A172 (cell line): ENCODE measurements at regions not wholly inside any gene's neighbourhood (a gene's known extent, or its start where the extent isn't known, plus 50 kb on each side); places are given as distances from the start of the nearest gene placed in this dataset.
A peak's percentile ranks its signal among the peaks of the same experiment; 100 is the strongest.

Experiments used
- DNase-seq: peaks from one replicate; pipeline ENCODE4 v3.0.0-alpha.2; 2015; ENCODE audit warnings: low spot score

DNA sequence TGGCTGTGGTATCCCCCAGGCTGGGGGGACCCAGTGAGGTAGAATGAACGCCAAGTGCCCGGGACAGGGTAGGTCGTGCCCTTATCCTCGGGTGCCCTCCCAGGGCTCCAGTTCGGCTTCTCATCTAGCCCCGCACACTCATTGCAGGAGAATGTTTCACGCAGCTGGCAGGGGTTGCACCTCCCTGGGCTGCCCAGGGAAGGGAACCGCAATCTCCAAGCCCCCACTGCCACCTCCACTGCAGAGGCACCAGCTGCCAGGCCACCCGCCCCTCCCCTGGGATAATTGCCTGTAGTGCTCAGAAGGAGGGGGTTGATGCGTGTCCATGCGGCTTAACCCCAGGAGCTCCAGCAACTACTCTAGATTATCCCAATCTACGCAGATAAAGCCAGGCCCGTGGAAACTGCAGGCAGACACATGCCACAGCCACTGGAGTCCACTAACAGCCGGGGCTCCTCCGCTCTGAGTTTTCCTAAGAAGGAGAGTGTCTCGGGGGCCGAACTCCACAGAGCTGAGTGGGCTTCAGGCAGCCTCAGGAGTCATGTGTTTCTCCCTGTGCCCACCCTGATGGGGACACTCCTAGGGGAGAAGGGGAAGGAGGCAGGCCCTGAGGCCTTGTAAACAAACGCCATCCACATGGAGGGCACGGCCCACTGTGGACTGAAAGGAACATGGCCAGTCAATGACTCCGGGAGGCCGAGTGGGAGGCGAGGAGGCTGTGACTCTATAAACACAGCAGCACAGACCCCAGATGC, 137.2 kb upstream of the IQSEC1 start:
- DNase-seq: peak; percentile 68

DNA sequence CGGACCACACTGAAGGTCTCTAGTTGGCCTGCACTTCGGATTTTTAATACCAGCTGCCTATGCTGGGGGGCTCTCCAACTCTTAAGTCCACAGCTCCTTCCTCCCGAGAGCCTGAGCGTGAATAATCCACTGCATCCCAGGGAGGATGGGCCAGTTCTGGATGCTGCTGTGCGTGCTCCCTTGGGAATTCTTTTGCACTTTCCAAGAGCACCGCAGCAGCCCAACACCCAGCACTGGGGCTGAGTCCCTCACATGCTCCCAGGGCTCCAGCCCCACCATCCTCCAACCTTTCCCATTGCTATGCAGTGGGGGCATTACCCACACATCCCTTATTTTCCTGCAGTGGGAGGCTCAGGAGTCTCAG, 136.4 kb upstream of the IQSEC1 start:
- no peak for DNase-seq

DNA sequence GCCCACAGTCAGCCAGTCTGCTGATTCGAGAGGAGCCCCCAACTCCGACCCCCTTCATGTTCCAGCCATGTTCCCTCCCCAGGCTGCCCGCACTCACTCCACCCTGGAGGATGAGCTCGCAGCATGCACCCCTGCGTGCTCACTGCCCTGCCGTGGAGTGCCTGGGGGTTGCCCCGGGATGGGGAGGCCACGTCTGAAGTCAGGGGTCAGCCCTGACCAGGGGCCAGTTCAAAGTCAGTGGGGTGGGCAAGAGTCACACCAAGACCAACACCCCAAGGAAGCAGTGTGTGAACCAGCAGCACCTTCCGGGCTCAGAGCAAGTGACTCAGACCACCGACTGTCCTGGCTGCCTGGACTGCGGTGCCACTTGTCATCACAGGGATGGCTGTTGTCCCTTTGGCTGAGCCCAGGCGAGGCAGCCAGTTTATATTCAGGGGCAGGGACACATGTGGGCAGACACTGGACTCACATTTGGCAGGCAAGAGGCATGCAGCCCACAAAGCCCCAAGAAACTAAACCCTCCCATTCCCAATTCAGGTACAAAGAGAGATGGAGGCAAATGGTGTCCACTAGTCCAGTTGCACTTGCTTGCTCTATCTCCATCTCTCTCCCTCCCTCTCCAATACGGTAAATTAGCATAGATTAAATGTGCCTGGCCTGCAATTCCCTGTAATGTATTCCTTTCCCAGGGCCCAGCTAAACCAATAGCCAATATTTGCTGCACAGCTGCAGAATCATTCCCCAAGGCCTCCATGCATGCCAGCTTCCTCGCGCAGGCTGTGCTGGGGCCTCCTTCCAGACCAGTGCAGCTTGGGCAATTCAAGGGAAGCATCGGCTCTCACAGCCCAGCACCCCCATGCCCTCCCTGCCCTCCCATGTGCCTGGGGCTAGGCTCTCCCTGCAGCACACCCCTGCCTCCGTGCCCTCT, 135.7 kb upstream of the IQSEC1 start:
- no peak for DNase-seq

DNA sequence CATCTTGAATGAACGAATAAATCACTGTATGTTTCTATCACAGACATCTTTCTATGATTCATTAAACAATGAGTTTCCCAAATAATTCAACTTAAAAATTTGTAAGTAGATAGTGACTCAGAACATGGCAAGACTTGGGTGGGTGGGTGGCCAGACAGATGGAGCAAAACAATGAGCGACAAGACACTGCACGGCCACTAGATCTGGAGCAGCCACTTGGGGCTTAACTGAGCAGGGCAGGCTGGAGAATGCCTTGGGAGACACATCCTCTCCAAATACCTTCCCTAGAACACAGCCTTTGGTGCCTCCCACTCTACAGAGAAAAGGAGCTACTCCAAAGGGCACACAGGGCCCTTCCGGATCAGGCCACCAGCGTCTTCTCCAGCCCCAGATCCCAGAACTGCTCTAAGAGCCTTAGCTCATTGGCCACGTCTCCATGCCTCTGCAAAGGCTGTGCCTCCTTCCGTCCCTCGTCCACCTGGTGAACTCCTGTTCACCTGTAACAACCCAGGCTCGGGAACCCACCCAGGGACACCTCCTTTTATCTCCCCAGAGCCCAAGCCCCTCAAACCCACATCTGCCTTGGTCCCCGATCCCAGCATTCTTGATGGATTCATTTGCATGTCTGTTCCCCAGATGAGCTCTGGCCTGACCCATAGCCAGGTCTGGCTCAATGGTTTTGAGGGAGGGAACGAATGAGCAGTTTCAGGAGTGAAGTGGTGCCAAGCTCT, 134.9 kb upstream of the IQSEC1 start:
- no peak for DNase-seq

DNA sequence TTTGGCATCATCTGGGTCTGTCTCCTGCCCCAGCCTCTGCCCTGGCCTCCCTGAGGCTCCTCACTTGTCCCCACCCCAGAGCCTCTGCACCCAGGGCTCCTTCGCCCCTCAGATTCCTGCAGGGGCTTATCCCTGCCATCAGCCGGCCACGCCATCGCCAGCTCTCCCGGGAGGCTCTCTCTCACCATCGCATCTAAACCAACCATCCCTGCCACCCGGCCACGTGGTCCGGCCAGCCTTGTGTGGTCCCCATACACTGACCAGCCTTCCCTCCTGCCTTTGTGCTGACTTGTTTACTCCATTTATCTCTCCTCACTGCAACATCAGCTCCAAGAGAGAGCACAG, 134.3 kb upstream of the IQSEC1 start:
- DNase-seq: no peak

DNA sequence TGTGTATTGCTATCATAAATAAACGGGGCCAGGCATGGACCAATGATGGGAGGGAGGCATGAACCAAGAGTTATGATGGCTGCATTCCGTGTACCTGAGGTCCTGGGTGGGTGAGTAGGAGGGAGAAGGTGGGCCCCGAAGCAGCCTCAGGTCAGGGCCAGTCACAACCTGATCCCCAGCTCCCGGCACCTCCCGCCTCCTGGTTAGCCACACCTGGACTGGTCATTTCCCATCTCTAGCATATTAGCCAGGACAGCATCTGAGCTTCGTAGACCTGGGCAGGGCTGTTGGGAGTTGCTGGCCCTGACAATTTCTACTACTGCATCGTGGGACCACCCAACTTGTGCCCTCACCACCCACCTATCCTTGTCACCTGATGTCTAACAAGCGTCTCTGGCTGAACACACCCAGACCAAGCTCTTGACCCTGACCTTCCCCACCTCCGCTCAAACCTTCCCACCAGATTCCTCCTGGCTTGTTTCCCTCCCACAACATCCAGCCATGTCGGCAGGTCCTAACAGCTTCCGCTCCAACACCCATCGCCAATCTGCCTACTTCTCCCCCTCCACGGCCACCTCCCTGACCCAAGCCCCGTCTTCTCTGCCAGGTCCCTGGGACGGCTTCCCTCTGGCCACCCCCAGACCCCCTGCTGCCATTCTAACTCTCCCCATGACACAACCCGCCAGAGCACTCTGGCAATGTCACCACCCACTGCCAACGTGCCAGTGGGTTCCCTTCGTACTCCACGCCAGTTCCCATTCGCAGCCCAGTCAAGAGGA, 133.8 kb upstream of the IQSEC1 start:
- DNase-seq: no peak

DNA sequence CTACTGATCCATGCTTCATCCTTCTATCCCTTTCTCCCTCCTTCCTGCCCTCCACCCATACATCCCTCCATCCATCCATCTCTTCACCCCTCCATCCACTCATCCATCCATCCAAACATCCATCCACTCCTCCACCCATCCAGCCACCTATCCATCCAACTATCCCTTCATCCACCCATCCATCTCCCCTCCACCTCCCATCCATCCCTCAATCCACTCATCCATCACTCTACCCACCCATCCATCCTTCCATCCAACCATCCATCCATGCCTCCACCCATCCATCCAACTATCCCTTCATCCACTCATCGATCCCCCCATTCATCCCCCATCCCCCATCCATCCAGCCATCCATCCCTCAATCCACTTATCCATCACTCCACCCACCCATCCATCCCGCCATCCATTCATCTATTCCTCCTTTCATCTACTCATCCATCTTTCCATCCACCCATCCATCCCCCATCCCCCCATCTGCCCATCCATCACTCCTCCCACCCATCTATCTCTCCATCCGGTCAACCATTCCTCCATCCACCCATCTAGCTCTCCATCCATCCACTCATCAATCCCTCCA, 132.4 kb upstream of the IQSEC1 start:
- no peak for DNase-seq

DNA sequence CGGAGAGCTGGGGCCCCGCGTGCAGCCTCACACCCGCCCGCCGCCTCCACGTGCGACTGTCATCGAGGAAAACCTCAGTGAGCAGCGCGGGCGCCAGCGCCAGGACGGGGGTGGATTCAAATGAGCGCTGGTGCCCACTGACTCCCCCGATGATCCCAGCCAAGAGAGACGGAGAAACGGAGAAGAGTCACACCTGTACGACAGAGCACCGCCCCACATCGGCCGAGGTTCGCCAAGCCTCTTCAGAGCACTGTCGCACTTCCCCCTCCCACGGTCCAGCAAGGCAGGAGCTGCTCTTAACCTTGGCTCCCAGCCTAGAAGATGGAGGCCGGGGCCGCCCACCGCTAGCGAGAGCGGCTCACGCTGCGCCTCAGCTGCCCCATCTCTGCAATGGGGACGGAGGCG, 130.9 kb upstream of the IQSEC1 start:
- DNase-seq: no peak

GRCh38 chr3:13203398-13204176, 130.4 kb upstream of the IQSEC1 start:
- DNase-seq: no peak

DNA sequence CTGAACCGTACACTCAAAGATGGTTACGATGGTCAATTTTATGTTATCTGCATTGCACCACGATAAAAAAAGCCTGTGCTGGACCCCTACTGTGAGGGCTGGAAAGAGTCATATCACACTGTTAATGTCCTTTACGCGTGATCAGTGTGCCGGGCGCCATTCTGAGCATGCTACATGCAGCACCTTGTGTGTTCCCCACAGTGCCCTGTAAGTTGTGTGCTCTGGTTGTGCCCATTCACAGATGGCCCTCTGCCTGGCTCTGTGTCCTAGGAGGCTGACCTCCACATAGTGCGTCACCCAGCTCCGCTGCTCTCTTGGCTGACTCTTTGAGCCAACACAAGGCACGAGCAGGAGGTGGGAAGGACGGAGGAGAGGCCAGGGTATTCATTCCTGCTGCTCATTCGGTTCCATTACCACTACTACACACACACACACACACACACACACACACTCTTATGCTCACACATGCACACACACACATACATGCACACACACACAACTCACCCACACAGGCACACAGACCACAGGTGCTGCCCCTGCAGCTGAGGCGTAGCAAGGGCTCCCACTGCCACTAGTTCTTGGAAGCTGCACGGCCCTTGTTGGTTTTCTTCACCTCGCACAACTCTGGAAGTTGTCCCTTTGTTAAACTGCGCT, 129.6 kb upstream of the IQSEC1 start:
- DNase-seq: no peak

GRCh38 chr3:13201851-13202250, 128.6 kb upstream of the IQSEC1 start:
- DNase-seq: no peak

DNA sequence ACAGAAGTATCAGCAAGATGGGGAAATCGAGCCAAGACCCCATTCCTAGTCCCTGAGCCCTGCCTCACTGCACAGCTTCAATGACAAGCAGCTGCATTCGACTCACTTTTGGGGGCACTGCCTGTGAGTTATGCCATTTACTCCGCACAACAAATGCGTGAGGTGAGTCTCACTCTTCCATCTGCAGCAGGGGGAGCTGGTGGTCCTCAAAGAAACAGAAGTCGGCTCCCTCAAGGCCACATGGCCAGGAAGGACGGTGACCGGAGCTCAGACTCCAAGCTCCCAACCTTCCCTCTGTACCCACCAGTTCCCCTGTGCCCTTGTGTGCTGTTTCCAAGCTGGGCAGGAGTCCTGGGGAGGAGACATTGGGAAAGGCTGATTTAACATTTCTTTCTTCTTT, 127.7 kb upstream of the IQSEC1 start:
- no peak for DNase-seq

DNA sequence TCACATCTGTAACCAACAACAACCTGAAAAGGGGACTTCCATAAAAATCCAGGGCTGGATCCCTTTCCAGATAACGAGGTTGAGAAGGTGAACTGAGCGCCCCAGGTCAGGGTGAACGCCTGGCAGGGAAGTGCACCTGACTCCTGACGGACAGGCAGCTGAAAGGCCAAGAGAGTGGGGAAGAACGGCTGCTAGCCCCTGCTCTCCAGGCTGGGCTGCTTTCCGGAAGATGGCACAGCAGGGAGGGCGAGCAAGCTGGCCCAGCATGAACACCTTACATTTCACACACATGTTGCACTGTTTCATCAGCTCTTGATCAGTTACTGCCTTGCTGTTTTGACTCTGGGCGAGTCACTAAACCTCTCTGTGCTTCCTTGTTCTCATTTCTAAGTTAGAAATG, 127.2 kb upstream of the IQSEC1 start:
- no peak for DNase-seq

DNA sequence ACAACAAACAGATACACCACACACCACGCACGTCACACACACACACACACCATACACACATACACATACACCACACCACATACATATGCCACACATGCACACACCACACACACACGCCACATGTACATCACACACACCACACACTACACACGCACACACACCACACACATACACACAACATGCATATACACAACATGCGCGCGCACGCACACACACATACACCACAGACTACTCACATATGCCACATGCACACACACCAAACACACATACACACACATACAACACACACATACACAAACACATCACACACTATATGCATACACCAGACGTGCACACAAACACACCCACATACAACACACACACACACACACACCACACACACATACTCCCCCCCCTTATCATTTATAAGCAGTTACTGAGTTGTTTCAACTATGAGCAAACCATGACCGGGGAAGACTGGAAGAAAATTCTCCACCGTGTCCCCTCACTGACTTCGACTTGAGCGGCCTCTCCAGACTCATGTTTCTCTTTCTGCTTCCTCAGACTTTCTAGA, 126.7 kb upstream of the IQSEC1 start:
- no peak for DNase-seq

- no peak for DNase-seq
Observed at GRCh38 chr3:13199006-13199776, 126.0 kb upstream of the IQSEC1 start.

GRCh38 chr3:13198264-13198879, 125.1 kb upstream of the IQSEC1 start:
- DNase-seq: no peak

GRCh38 chr3:13197795-13198194, 124.6 kb upstream of the IQSEC1 start:
- DNase-seq: no peak

- DNase-seq: no peak
Observed at GRCh38 chr3:13197281-13197680, 124.1 kb upstream of the IQSEC1 start.

GRCh38 chr3:13195374-13195773, 122.1 kb upstream of the IQSEC1 start:
- DNase-seq: no peak
